ENCODE measurements at regions not wholly inside any gene's neighbourhood (a gene's known extent, or its start where the extent isn't known, plus 50 kb on each side); places are given as distances from the start of the nearest gene placed in this dataset.

DNA sequence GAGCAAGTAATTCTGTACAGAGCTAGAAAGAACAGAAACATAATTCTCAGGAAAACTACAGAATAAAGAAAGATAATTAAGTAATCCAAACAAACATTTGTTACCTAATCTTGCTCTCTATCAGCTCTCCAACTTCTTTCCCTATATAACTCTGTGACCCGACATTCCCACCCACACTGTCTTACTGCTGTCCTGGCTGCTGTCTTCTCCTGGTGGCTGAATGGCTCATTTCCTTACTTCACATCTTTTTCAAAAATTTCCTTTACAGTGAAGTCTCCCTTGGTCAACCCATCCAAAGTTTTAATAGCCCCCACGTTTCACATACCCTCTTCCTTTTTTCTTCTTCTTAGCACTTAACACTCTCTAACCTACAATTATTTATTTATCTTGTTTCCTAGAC, 64.0 kb downstream of the HYCC1 start:
- Histone ChIP-seq H3K27ac (ENCODE audit: low read depth in 1 of 2, low read length in 2 of 2) (no peak overlapping the region), H3K4me1 (ENCODE audit: control insufficient read depth in 4 of 4, insufficient read depth in 4 of 4, low read length in 3 of 4) (peaks cover 1 to 10% (median 6%) of the 10 kb centered on the region in 4 donors), H3K27me3 (ENCODE audit: control insufficient read depth in 4 of 4, insufficient read depth in 4 of 4, low read length in 3 of 4) (no peaks in the 10 kb centered on the region), H3K4me3 (ENCODE audit: low read depth in 1 of 3, low read length in 3 of 3) (no peak overlapping the region), H3K36me3 (ENCODE audit: control insufficient read depth in 4 of 4, insufficient read depth in 3 of 4, low read depth in 1 of 4, low read length in 3 of 4) (peaks cover 0 to 7% (median 4%) of the 10 kb centered on the region in 4 donors), H3K9ac (ENCODE audit: low read depth in 1 of 2, low read length in 2 of 2) (no peak overlapping the region), H3K9me3 (ENCODE audit: control insufficient read depth in 4 of 4, low read length in 3 of 4) (no peaks in the 10 kb centered on the region)
- WGBS, result 74% methylated on average over 2 of the region's 2 CpGs
- TF ChIP-seq YY1 (IDR thresholded peaks at IDR 0.05) (no peak), FOXA2 (IDR thresholded peaks at IDR 0.05) (no peak), SP1 (IDR thresholded peaks at IDR 0.05) (no peak), EGR1 (IDR thresholded peaks at IDR 0.05; ENCODE audit: low read depth in 2 of 2) (no peak), FOXA1 (IDR thresholded peaks at IDR 0.05) (no peak), HNF4G (IDR thresholded peaks at IDR 0.05) (no peak), NR2F2 (IDR thresholded peaks at IDR 0.05) (no peak), JUND (IDR thresholded peaks at IDR 0.05) (no peak), GABPA (IDR thresholded peaks at IDR 0.05 in 1 of 2, conservative IDR thresholded peaks at IDR 0.05 in 1 of 2) (no peak), HNF4A (conservative IDR thresholded peaks at IDR 0.05) (no peak)
- TF ChIP-seq, protein P1, sequence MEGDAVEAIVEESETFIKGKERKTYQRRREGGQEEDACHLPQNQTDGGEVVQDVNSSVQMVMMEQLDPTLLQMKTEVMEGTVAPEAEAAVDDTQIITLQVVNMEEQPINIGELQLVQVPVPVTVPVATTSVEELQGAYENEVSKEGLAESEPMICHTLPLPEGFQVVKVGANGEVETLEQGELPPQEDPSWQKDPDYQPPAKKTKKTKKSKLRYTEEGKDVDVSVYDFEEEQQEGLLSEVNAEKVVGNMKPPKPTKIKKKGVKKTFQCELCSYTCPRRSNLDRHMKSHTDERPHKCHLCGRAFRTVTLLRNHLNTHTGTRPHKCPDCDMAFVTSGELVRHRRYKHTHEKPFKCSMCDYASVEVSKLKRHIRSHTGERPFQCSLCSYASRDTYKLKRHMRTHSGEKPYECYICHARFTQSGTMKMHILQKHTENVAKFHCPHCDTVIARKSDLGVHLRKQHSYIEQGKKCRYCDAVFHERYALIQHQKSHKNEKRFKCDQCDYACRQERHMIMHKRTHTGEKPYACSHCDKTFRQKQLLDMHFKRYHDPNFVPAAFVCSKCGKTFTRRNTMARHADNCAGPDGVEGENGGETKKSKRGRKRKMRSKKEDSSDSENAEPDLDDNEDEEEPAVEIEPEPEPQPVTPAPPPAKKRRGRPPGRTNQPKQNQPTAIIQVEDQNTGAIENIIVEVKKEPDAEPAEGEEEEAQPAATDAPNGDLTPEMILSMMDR (IDR thresholded peaks at IDR 0.05; ENCODE audit: low read depth, low read length, missing input control), result no peak
- TF ChIP-seq, protein P2, sequence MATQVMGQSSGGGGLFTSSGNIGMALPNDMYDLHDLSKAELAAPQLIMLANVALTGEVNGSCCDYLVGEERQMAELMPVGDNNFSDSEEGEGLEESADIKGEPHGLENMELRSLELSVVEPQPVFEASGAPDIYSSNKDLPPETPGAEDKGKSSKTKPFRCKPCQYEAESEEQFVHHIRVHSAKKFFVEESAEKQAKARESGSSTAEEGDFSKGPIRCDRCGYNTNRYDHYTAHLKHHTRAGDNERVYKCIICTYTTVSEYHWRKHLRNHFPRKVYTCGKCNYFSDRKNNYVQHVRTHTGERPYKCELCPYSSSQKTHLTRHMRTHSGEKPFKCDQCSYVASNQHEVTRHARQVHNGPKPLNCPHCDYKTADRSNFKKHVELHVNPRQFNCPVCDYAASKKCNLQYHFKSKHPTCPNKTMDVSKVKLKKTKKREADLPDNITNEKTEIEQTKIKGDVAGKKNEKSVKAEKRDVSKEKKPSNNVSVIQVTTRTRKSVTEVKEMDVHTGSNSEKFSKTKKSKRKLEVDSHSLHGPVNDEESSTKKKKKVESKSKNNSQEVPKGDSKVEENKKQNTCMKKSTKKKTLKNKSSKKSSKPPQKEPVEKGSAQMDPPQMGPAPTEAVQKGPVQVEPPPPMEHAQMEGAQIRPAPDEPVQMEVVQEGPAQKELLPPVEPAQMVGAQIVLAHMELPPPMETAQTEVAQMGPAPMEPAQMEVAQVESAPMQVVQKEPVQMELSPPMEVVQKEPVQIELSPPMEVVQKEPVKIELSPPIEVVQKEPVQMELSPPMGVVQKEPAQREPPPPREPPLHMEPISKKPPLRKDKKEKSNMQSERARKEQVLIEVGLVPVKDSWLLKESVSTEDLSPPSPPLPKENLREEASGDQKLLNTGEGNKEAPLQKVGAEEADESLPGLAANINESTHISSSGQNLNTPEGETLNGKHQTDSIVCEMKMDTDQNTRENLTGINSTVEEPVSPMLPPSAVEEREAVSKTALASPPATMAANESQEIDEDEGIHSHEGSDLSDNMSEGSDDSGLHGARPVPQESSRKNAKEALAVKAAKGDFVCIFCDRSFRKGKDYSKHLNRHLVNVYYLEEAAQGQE (IDR thresholded peaks at IDR 0.05), result no peak
- TF ChIP-seq, protein P3, sequence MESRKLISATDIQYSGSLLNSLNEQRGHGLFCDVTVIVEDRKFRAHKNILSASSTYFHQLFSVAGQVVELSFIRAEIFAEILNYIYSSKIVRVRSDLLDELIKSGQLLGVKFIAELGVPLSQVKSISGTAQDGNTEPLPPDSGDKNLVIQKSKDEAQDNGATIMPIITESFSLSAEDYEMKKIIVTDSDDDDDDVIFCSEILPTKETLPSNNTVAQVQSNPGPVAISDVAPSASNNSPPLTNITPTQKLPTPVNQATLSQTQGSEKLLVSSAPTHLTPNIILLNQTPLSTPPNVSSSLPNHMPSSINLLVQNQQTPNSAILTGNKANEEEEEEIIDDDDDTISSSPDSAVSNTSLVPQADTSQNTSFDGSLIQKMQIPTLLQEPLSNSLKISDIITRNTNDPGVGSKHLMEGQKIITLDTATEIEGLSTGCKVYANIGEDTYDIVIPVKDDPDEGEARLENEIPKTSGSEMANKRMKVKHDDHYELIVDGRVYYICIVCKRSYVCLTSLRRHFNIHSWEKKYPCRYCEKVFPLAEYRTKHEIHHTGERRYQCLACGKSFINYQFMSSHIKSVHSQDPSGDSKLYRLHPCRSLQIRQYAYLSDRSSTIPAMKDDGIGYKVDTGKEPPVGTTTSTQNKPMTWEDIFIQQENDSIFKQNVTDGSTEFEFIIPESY (IDR thresholded peaks at IDR 0.05), result no peak
- no peak for DNase-seq (ENCODE audit: low spot score)

DNA sequence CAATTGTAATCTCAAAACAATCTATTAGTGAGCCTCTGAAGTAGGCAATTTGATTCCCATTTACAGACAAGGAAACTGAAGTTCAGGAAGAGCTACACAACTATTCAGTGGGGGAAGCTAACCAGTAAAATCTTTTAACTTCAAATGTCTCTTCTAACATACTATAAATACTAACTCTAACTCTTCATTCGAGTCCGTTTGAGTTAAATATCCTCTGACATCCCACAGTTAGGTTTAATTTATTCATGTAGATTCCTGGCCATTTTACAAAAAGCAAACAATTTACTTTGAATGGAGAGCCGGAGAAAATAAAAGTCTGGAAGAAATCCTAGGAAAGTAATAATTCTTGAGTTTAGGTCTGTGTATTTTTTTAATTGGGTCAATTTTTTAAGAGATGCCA, 64.7 kb downstream of the HYCC1 start:
- no peak overlapping the region for H3K4me3 ChIP-seq (ENCODE audit: low read depth in 1 of 3, low read length in 3 of 3)
- H3K9ac ChIP-seq (ENCODE audit: low read depth in 1 of 2, low read length in 2 of 2), result no peak overlapping the region
- no peak overlapping the region for H3K27ac ChIP-seq (ENCODE audit: low read depth in 1 of 2, low read length in 2 of 2)
- peaks cover 1 to 10% (median 6%) of the 10 kb centered on the region in 4 donors for H3K4me1 ChIP-seq (ENCODE audit: control insufficient read depth in 4 of 4, insufficient read depth in 4 of 4, low read length in 3 of 4)
- 85% methylated on average over 3 of the region's 3 CpGs for WGBS
- H3K27me3 ChIP-seq (ENCODE audit: control insufficient read depth in 4 of 4, insufficient read depth in 4 of 4, low read length in 3 of 4), result no peaks in the 10 kb centered on the region
- no peaks in the 10 kb centered on the region for H3K9me3 ChIP-seq (ENCODE audit: control insufficient read depth in 4 of 4, low read length in 3 of 4)
- no peak for TF ChIP-seq SP1 (IDR thresholded peaks at IDR 0.05)
- TF ChIP-seq FOXA2 (IDR thresholded peaks at IDR 0.05), result no peak
- TF ChIP-seq RXRA (IDR thresholded peaks at IDR 0.05), result no peak
- no peak for TF ChIP-seq EGR1 (IDR thresholded peaks at IDR 0.05; ENCODE audit: low read depth in 2 of 2)
- no peak for TF ChIP-seq TAF1 (conservative IDR thresholded peaks at IDR 0.05)
- no peak for TF ChIP-seq GABPA (IDR thresholded peaks at IDR 0.05 in 1 of 2, conservative IDR thresholded peaks at IDR 0.05 in 1 of 2)
- no peak for TF ChIP-seq NR2F2 (IDR thresholded peaks at IDR 0.05)
- TF ChIP-seq HNF4G (IDR thresholded peaks at IDR 0.05), result no peak
- TF ChIP-seq, protein P3 (IDR thresholded peaks at IDR 0.05), result no peak
- TF ChIP-seq, protein P2 (IDR thresholded peaks at IDR 0.05), result no peak
- no peak for TF ChIP-seq HNF4A (conservative IDR thresholded peaks at IDR 0.05)
- TF ChIP-seq YY1 (IDR thresholded peaks at IDR 0.05), result no peak
- H3K36me3 ChIP-seq (ENCODE audit: control insufficient read depth in 4 of 4, insufficient read depth in 3 of 4, low read depth in 1 of 4, low read length in 3 of 4), result peaks cover 0 to 7% (median 4%) of the 10 kb centered on the region in 4 donors
- DNase-seq (ENCODE audit: low spot score), result no peak

Measured in liver (tissue), 8 donors.